Coronary artery (tissue), 2 donors: ENCODE measurements at regions not wholly inside any gene's neighbourhood (a gene's known extent, or its start where the extent isn't known, plus 50 kb on each side); places are given as distances from the start of the nearest gene placed in this dataset.

Experiments used
- DNase-seq: peaks from one replicate; pipeline ENCODE4 v3.0.0-alpha.2; 2017; ENCODE audit warnings: low spot score
- H3K27ac ChIP-seq, 2 donors: fragments of 200-600 bp; sonication (generic); one replicate each; pipeline ENCODE4 v1.5.1; 2016 to 2019
- H3K4me3 ChIP-seq: fragments of 200-600 bp; sonication (generic); 2 replicates; pipeline ENCODE4 v1.5.1; 2016; ENCODE audit warnings: mild to moderate bottlenecking, moderate library complexity
- TF ChIP-seq, protein P1 (sequence below): fragments of 200-600 bp; sonication (generic); IDR thresholded peaks from one replicate; pipeline ENCODE4 v1.5.1; 2019; ENCODE audit warnings: antibody characterized with exemption

DNA sequence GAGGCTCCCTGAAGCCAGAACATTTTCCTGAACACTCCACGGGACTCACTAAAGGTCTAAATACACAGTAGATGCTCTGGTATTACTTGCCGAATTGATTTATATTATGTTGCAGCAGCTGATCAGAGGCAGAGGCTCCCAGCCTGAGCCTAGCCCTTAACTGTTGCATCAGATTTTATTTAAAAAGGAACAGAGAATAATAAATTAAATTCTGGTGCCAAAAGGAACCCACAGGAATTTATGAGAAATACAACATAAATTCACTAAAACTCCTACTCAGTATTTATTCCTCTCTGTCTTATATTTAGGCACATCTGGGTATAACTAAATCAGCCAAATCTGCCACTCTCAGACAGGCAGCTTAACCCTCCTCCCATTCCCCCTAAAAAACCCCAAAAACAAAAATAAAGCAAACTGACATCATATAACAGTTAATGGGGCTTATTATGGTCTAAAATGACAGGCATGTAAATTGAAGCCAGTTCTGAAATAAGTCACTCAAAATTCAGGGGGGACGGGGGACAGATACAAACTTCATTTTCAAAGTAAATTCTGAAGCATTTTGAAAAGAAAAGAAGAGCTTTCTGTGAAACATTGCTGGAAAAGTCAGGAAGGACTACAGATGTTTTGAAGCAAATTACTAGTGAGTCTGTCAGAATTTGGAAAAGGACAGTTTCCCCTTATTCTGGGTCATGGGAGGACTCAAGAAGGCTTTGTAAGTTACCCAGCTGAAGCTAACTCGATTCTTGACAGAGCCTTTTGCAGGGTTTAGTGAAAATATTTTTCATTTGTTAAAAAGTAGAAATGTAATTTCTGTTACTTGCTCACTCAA lies 53.8 kb upstream of the CORO2B start:
- peak overlapping the region; percentile 9 to 57 for H3K27ac ChIP-seq
- TF ChIP-seq, protein P1, sequence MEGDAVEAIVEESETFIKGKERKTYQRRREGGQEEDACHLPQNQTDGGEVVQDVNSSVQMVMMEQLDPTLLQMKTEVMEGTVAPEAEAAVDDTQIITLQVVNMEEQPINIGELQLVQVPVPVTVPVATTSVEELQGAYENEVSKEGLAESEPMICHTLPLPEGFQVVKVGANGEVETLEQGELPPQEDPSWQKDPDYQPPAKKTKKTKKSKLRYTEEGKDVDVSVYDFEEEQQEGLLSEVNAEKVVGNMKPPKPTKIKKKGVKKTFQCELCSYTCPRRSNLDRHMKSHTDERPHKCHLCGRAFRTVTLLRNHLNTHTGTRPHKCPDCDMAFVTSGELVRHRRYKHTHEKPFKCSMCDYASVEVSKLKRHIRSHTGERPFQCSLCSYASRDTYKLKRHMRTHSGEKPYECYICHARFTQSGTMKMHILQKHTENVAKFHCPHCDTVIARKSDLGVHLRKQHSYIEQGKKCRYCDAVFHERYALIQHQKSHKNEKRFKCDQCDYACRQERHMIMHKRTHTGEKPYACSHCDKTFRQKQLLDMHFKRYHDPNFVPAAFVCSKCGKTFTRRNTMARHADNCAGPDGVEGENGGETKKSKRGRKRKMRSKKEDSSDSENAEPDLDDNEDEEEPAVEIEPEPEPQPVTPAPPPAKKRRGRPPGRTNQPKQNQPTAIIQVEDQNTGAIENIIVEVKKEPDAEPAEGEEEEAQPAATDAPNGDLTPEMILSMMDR, result no peak
- H3K4me3 ChIP-seq, result no peak overlapping the region
- DNase-seq, result no peak

DNA sequence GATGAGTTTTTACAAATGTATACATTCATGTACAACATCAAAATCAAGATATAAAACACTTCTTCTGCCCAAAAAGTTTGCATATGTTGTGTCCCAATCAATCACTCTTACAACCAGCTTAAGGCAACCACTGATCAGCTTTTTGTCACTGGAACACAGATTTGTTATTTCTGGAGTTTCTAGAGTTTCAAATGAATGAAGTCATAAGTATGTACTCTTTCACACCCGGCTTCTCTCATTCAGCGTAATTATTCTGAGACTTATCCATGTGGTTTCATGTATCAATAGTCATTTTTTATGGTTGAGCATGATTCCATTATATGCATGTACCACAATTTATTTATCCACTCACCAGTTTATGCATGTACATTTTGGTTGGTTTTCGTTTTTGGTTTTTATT lies 53.0 kb upstream of the CORO2B start:
- Histone ChIP-seq H3K27ac (no peak overlapping the region), H3K4me3 (no peak overlapping the region)
- DNase-seq, result no peak
- TF ChIP-seq, protein P1, result no peak

- TF ChIP-seq, protein P1, result no peak
- DNase-seq, result no peak
- Histone ChIP-seq H3K27ac (no peak overlapping the region), H3K4me3 (no peak overlapping the region)
Measured at GRCh38 chr15:68526269-68526668, 52.5 kb upstream of the CORO2B start.

GRCh38 chr15:68526784-68527183 lies 52.0 kb upstream of the CORO2B start:
- TF ChIP-seq, protein P1, result no peak
- no peak overlapping the region for H3K4me3 ChIP-seq
- H3K27ac ChIP-seq, result no peak overlapping the region
- no peak for DNase-seq

- TF ChIP-seq, protein P1, result no peak
- Histone ChIP-seq H3K4me3 (no peak overlapping the region), H3K27ac (no peak overlapping the region)
- no peak for DNase-seq
Measured at GRCh38 chr15:68528626-68529290, 50.0 kb upstream of the CORO2B start.
